ENCODE measurements at regions not wholly inside any gene's neighbourhood (a gene's known extent, or its start where the extent isn't known, plus 50 kb on each side); places are given as distances from the start of the nearest gene placed in this dataset.
"Not testable (repeated sequence)": the region's sequence is repeated elsewhere in the genome, so short reads cannot be mapped to it uniquely, and the experiment has no call there.

DNA sequence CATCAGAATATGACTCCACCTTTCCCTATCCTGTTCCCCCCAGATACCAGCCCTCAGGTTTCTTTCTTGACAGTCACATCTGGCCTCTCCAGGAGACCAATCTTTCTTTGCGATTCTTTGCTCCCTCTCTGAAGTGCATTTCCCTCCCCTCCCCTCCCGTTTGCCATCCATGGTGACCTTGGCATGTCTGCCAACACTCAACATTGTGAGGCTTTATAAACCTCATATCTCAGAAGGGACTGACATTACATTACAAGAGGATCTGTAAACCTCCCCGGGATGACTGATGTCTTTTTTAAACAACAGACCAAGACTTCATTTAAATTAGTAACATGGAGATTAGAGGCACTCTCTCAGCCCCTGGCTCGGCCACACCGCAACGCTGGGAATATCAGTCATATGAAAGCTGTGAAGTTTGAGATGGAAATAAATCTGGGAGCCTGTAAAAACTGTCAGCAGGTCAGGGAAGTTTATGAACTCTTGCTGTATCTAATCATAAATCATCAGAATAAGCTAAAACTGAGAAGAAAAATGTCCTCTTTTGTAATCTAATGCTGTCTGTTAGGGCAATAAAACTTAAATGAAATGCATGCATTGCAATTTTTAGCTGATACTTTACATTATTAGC is 401.7 kb upstream of the PROX1 start:
- DNase-seq (ENCODE audit: low read depth) = no peak
- TF ChIP-seq, protein P1, sequence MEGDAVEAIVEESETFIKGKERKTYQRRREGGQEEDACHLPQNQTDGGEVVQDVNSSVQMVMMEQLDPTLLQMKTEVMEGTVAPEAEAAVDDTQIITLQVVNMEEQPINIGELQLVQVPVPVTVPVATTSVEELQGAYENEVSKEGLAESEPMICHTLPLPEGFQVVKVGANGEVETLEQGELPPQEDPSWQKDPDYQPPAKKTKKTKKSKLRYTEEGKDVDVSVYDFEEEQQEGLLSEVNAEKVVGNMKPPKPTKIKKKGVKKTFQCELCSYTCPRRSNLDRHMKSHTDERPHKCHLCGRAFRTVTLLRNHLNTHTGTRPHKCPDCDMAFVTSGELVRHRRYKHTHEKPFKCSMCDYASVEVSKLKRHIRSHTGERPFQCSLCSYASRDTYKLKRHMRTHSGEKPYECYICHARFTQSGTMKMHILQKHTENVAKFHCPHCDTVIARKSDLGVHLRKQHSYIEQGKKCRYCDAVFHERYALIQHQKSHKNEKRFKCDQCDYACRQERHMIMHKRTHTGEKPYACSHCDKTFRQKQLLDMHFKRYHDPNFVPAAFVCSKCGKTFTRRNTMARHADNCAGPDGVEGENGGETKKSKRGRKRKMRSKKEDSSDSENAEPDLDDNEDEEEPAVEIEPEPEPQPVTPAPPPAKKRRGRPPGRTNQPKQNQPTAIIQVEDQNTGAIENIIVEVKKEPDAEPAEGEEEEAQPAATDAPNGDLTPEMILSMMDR (IDR thresholded peaks at IDR 0.05; ENCODE audit: low read depth, low read length, missing control alignments) = no peak
- H3K4me3 ChIP-seq (ENCODE audit: low read depth, low read length) = no peak overlapping the region

DNA sequence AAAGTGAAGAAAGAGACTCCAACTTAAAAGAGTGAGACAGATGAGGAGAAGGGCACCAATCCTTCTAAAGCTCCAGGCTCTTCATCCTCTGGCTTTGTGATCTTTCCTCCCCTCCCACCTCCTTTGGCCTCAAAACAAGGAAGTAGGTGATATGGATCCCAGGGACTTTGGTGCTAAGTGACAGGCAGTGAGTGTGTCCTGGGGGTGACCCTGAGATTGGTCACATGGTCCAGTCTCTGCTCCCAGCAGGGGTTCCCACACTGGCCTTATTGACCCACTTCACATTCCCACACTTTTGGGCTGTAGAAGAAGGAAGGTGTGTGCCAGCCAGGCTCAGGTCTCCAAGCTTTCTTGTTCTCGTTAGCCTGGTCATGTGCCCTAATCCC is 401.2 kb upstream of the PROX1 start:
- no peak for DNase-seq (ENCODE audit: low read depth)
- H3K4me3 ChIP-seq (ENCODE audit: low read depth, low read length) = no peak overlapping the region
- TF ChIP-seq, protein P1 (IDR thresholded peaks at IDR 0.05; ENCODE audit: low read depth, low read length, missing control alignments) = no peak

DNA sequence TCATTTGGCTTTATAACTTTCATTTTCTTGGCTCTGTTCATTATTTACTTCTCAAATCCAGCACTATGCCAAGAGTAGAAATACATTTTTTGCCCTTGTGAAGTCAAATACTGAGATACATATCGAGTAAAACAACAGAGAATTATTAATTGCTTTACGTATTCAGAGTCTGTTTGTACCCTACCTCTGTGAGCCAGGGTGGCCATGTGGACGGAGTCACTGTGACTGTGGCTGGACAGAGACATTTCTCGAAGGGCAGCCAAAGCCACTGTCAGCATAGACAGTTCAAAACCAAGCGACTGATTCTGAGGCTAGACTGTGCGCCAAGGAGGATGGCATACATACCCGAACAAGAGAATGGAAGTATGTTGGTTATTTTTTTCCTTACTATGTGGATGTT is 391.0 kb upstream of the PROX1 start:
- no peak overlapping the region for H3K4me3 ChIP-seq (ENCODE audit: low read depth, low read length)
- TF ChIP-seq, protein P1 (IDR thresholded peaks at IDR 0.05; ENCODE audit: low read depth, low read length, missing control alignments) = no peak
- DNase-seq (ENCODE audit: low read depth) = no peak

DNA sequence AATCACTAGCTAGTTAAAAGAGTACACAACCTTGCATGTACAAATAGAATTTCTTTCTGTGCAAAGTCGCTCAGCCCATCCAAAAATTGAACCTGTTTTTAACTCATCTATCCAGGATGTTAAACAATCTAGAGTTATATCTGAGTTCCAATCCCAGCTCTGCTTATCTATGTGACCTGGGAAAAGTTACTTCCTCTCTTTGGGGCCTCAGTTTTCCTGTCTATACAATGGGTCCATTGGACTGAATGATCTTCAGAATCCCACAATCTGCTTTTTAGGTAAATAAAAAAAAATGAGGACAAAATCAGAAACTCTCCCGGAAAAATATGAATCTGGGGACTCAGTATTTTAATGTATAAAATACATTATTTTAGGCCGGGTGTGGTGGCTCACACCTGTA is 389.5 kb upstream of the PROX1 start:
- H3K4me3 ChIP-seq (ENCODE audit: low read depth, low read length) = no peak overlapping the region
- TF ChIP-seq, protein P1 (IDR thresholded peaks at IDR 0.05; ENCODE audit: low read depth, low read length, missing control alignments) = no peak
- no peak for DNase-seq (ENCODE audit: low read depth)

DNA sequence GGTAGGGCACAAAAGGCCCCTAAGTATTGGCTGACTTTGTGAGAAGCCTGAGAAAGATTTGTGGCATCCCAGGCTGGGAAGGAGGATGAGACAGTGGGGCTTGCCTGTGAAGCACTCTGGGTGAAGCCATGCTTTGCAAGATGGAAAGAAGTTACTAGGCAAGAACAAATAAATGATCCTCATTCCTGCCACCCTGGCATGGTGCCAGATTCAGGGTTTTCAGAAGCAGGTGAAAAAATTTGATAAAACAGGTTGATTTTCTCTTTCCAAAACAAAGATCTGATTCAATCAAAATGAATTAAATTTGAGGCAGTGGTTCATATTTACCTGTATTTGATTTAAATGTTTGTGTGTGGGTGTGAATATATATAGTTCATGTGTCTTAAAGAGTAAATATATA is 386.9 kb upstream of the PROX1 start:
- H3K4me3 ChIP-seq (ENCODE audit: low read depth, low read length) = no peak overlapping the region
- TF ChIP-seq, protein P1 (IDR thresholded peaks at IDR 0.05; ENCODE audit: low read depth, low read length, missing control alignments) = no peak
- no peak for DNase-seq (ENCODE audit: low read depth)

DNA sequence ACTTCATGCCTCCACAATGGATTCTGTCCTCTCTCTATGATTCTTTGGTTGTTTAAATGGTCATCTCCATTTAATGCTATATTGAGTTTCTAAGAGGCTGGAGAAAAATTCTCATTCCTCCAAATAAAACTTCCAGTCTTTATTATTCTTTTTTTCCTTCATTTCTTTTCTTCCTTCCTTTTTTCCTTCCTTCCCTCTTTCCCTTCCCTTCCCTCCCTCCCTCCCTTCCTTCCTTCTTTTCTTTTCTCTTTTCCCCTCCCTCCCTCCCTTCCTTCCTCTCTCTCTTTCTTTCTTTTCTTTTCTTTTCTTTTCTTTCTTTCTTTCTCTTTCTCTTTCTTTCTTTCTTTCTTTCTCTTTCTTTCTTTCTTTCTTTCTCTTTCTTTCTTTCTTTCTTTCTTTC is 386.1 kb upstream of the PROX1 start:
- H3K4me3 ChIP-seq (ENCODE audit: low read depth, low read length) = not testable (repeated sequence)

DNA sequence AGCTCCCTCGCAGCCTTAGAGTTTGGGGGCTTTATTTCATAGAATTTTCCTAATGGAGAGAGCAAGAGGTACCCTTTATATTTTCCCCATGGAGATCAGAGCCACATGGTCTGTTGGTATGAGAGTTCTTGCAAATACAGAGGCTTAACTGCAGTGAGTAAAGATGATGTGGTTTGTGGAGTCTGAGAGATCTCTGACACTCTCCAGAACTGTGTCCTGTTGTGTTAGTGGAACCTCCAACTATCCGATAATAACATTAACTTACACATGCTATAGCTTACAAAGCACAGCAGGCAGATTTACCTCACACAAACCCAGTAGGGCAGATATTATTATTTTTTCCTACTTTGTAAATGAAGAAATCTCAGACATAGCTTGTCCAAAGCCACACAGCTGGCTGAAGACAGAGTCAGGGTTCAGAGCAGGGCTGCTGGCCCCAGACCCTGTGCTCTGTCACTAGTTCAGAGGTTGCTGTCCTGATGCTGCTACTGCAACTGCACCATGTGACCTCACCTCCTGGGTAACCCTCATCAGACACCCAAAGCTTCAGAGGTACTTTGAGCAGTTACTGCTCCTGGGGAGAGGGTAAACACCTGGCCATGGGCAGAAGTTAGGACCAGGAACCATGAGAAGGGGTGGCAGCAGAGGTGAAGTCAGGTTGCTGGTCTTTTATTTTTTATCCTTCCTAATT is 384.8 kb upstream of the PROX1 start:
- TF ChIP-seq, protein P1 (IDR thresholded peaks at IDR 0.05; ENCODE audit: low read depth, low read length, missing control alignments) = no peak
- H3K4me3 ChIP-seq (ENCODE audit: low read depth, low read length) = no peak overlapping the region
- no peak for DNase-seq (ENCODE audit: low read depth)

More for the DNA sequence above, 386.1 kb upstream of the PROX1 start:
- DNase-seq (ENCODE audit: low read depth) = not testable (repeated sequence)

All from GM12864 (cell line).